HG02943 (cell line): ENCODE measurements at regions not wholly inside any gene's neighbourhood (a gene's known extent, or its start where the extent isn't known, plus 50 kb on each side); places are given as distances from the start of the nearest gene placed in this dataset.

Experiments used
- ATAC-seq: cut with Tn5 transposase; IDR thresholded peaks from one replicate; pipeline ENCODE4 v1.9.1; 2021; ENCODE audit warnings: mild to moderate bottlenecking, low read depth, moderate library complexity; ENCODE audit not compliant: unreplicated experiment

GRCh38 chr2:226030788-226031646 is 631.5 kb downstream of the NYAP2 start:
- ATAC-seq = no peak

GRCh38 chr2:226030369-226030768 is 630.9 kb downstream of the NYAP2 start:
- no peak for ATAC-seq

GRCh38 chr2:226023946-226024345 is 624.4 kb downstream of the NYAP2 start:
- ATAC-seq = no peak

GRCh38 chr2:226023383-226023782 is 623.9 kb downstream of the NYAP2 start:
- no peak for ATAC-seq

GRCh38 chr2:226020956-226021355 is 621.4 kb downstream of the NYAP2 start:
- no peak for ATAC-seq

- no peak for ATAC-seq
Measured at GRCh38 chr2:226020176-226020575, 620.7 kb downstream of the NYAP2 start.

- no peak for ATAC-seq
Measured at GRCh38 chr2:226018641-226019040, 619.1 kb downstream of the NYAP2 start.

- no peak for ATAC-seq
Measured at GRCh38 chr2:226017537-226017936, 618.0 kb downstream of the NYAP2 start.

- no peak for ATAC-seq
Measured at GRCh38 chr2:226017107-226017506, 617.6 kb downstream of the NYAP2 start.

GRCh38 chr2:226011716-226012450 is 612.4 kb downstream of the NYAP2 start:
- ATAC-seq = no peak

- no peak for ATAC-seq
Measured at GRCh38 chr2:226002438-226002837, 602.9 kb downstream of the NYAP2 start.

GRCh38 chr2:226001716-226002115 is 602.2 kb downstream of the NYAP2 start:
- no peak for ATAC-seq

GRCh38 chr2:225999692-226000091 is 600.2 kb downstream of the NYAP2 start:
- no peak for ATAC-seq

- ATAC-seq = no peak
Measured at GRCh38 chr2:225998653-225999052, 599.1 kb downstream of the NYAP2 start.

- ATAC-seq = no peak
Measured at GRCh38 chr2:225998116-225998515, 598.6 kb downstream of the NYAP2 start.

- no peak for ATAC-seq
Measured at GRCh38 chr2:225996462-225996828, 596.9 kb downstream of the NYAP2 start.

GRCh38 chr2:225995796-225996461 is 596.4 kb downstream of the NYAP2 start:
- ATAC-seq = no peak

GRCh38 chr2:225994748-225995405 is 595.4 kb downstream of the NYAP2 start:
- ATAC-seq = no peak

GRCh38 chr2:225993430-225993829 is 593.9 kb downstream of the NYAP2 start:
- no peak for ATAC-seq

- ATAC-seq = no peak
Measured at GRCh38 chr2:225989809-225990208, 590.3 kb downstream of the NYAP2 start.

- no peak for ATAC-seq
Measured at GRCh38 chr2:225980372-225980771, 580.9 kb downstream of the NYAP2 start.
